HG03045 (cell line): ENCODE measurements at regions not wholly inside any gene's neighbourhood (a gene's known extent, or its start where the extent isn't known, plus 50 kb on each side); places are given as distances from the start of the nearest gene placed in this dataset.
A peak's percentile ranks its signal among the peaks of the same experiment; 100 is the strongest.

Source experiments
- ATAC-seq: cut with Tn5 transposase; IDR thresholded peaks from one replicate; pipeline ENCODE4 v1.9.1; 2021; ENCODE audit warnings: mild to moderate bottlenecking, moderate library complexity; ENCODE audit not compliant: unreplicated experiment

DNA sequence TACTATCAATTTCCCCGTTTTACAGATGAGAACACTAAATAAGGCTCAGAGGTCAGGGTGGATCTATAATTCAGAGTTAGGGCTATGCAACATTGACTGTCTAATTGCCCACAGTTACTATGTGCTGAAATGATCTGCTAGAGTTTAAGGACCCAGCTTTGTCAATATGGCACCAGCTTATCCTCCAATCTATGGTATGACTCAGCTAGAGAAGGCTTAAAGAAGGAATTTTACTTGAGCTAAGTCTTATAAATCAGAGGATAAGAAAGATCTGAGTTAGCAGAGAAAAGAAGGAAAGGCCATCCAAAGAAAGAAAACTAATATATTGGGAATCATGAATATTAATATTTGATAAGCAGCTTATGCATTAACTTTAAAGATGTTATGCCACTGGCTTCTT lies 78.1 kb downstream of the ASB9 start:
- no peak for ATAC-seq

DNA sequence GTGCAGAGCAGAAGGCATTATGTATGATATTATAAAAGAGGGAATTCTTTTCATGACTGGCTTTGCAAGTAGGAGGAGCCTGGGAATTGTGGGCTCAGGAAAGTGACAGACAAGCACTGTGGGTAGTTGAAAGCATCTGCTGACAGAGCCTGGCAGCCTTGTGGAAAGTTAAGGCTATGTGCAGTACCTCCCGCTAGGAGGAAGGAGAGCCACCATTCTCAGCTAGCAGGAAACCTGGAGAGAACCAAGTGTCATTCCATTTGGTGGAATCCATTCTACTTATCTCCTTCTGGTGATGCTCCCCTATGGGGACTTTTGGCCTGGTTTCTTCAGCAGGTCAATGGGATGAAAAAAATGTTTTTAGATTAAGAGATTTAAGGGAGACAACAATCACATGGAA lies 81.8 kb downstream of the ASB9 start:
- ATAC-seq, result no peak

DNA sequence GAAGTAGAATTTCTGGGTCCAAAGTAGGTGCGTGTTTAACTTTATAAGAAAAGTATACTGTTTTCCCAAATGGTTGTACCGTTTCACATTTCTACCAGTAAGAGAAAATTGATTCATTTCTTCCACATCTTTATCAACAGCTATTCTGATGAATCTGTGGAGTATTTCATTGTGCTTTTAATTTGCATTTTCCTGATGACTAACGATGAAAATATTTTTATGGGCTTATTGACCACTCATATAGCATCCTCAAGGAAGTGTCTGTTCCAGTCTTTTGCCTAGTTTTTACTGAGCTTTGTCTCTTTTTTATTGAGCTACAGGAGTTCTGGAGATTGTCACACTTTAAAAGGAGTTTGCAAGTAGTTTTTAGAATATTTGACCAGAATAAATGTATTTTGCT lies 92.6 kb downstream of the ASB9 start:
- ATAC-seq, result no peak

DNA sequence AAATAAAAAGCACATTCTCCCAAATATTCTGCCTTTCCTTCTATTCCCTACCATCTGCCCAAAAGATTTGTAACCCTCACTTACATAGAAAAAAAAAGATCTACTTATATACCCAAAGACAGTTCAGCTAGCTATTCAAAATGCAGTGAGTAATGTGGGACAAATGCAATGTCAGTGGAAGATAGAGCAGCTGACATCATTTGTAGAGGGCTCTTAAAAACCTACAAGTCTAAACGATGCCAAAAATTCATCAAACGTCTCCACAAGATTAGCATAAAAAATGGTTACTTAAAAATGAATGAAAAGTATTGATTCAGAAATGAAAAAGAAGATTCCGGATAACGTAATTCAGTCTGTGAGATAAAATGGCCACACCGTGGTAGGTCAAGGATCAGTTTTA lies 96.5 kb downstream of the ASB9 start:
- no peak for ATAC-seq

DNA sequence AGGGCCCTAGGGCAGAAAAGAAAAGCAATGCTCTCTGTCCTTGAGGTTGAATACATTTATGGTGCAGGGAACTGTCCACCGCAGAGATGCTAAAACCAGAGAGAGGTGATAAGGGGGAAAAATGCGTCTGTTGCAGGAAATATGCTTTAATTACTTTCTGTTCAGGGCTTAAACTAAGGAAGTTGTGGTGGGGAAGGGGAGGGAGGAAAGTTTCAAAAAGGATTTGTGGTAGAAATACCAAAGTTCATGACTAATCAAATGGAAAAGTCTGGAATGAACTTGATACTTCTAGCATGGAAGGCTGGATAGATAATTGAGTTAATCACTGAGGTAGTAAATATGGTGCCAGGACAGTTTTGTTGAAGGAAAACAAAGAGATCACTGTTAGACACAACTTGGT lies 99.0 kb downstream of the ASB9 start:
- ATAC-seq, result no peak

DNA sequence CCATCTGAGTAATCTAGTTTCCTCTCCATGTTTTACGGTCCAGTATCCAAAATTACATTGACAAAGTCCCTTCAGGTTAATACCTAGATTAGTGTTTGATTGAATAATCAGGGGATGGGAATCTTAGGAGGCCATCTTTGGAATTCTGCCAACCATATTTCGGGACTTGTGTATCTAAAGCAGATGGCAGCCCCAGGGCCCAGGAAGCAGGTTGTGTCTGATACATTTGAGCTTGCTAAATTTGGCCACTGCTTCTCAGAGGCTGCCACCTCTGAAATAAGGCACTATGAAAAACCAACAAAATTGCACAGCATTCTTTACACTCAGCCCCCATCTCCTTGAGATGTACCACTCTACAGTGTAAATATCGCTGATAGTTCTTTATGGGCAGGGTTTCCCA lies 102.1 kb downstream of the ASB9 start:
- ATAC-seq, result no peak

DNA sequence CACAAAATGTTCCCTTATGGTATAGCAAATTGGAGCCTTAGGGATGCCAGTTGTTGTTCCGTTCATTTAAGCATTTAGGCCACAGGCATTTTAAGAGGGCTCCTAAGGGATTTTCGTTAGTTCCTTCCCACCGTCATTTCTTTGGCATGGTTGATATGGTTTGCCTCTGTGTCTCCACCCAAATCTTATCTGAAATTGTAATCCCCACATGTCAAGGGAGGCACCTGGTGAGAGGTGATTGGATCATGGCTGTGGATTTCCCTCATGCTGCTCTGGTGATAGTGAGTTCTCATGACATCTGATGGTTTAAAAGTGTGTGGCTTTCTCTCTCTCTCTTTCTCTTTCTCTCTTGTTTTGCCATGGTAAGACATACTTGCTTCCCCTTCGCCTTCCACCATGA lies 104.1 kb downstream of the ASB9 start:
- ATAC-seq, result no peak

DNA sequence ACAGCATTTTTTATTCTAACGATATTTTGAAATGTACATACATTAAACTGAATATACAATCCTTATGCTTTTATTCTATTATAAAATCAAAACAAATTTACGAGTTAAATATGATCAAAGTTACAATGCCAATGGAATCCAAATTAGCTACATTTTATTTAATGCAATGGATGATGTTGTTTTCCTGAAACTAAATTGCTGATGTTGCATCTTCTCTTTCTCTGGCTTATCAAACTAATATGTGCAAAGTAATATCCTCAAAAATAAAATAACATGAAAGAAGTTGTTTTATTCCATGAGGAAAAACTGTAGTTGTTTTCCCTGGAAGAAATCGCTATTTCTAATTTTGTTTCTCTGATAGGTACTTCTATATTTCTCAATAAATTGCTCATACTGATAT lies 106.8 kb downstream of the ASB9 start:
- ATAC-seq, result no peak

DNA sequence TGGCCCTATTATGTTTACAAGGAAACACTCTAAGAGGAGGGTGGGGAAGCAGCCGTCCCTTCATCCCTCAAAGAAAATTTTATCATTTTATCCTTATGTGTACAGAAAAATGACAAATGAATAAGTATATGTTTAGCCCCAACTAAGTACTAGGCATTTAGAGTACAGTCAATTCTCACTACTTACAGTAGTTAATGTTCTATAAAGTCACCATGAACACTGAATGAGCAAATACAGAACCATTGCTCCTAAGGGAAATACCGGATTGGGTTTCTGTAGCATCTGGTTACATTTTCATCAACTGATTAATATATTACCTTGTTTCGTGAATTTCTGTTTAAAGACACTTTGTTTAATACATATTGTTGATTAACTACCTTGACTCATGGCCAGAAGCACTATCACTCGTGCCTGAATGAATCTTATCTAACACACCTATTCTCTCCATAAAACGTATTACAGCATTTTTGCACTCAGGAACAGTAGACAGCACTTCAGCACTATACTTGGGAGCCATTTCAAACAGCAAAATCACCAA lies 109.3 kb downstream of the ASB9 start:
- ATAC-seq, result no peak

DNA sequence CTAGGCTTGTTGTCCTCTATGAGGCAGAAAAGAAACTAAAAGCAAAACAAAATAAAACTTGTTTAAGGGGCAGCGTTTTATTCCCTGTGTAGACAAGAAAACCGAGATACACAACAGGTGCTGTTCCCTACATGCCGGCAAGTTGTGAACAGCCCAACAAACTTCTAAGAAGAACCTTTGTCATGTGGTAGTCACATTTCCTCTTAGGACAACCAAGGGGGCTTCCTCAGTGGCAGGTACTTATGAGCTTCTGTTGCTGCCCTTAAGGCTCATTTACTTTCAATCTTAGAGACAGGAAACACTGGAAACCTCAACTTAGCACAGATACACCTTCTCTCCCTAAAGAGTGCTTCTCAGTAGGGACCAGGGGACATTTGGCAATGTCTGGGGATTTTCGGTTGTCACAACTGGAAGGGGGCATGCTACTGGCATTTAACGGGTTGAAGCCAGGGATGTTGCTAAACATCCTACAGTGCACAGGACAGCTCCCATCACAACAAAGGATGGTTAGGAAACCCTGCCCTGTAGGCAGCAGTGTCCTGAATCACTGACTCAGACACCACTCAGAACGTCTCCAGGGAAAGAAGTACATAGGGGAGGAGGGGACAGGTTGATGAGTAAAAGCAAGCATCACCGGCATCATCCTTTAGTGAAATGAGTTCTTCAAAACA lies 111.0 kb downstream of the ASB9 start:
- ATAC-seq, result peak; percentile 78

DNA sequence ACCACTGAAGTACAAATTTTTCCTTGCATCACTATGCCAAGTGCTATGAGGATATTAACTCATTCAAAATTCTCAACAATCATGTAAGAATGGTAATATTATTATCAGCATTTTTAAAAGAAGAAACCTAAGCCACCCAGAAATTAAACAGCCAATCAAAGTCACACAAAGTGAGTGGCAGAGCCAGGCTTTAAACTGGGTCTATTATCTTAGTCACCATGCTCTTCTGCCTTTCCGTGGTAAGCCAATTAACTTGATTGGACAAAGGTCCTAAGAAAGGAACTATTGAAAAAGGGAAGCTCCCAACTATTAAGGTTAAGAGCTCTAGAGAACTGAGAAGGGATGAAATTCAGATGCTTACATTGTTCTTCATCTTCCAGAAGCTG lies 111.5 kb downstream of the ASB9 start:
- peak; percentile 19 for ATAC-seq

DNA sequence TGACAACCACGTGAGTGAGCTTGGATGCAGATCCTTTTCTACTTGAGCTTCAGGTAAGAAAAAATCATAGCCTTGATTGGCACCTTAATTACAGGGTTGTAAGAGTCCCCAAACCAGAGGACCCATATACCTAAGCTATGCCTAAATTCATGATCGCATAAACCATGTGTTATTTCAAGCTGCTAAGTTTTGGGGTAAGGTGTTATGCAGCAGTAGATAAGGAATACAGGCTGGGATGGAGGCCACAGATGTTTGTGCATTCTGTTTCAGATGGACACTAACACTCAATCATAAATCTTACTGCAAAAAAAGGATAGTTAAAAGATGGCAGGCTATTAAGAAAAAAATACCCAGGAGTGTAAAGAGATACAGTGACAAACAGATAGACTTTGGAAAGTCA lies 112.3 kb downstream of the ASB9 start:
- ATAC-seq, result no peak

DNA sequence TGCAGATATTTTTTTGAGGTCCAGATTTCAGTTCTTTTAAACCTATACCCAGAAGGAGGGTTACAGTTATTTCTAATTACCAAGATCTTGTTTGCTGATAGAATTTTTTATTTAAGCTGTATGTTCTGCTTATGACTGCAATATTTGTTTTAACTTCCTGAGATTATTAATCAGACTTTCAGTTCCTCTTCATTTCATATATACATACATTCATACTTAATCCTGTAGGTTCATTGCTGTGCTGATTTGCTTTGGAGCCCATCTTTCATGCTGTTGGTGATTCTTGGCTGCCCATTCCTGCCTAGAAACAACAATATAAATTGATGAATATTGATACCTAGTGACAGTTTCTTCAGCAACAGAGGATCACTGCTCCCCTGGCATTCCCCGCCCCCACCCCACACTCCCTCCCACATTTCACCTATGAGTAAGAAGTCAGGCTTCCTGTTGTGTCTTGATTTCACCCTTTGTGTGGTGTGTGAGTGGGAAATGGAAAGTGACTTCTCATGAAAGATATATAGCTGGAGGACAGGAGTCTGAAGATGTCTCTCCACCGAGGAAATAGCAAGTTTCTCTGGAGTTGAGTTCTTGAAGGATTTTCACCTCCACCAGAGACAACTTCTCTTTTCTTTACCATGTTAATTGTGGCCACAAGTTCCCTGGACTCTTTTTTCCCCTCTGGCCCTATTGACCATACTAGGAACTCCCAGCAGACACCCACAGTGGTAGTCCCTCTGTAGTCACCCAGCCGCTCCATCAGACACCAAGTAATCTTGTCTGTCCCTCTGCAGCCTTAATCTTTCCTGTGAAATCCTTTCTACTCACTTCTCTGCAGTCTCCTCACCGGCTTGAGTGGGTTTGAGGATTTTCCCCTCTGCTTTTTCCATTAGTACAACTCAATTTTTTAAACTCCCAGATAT lies 118.4 kb downstream of the ASB9 start:
- ATAC-seq, result peak; percentile 67

DNA sequence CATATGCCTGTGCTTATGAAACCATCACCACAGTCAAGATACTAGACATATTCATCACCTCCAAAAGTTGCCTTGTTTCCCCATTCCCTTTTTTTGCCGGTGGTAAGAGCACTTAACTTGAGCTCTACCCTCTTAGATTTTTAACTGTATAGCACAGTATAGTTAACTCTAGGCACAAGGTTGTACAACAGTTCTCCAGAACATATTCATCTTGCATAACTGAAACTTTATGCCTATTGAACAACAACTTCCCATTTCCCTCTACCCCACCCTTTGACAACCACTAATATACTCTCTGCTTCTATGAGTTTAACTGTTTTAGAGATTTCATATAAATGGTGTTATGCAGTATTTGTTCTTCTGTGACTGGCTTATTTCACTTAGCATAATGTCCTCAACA lies 119.3 kb downstream of the ASB9 start:
- ATAC-seq, result no peak

DNA sequence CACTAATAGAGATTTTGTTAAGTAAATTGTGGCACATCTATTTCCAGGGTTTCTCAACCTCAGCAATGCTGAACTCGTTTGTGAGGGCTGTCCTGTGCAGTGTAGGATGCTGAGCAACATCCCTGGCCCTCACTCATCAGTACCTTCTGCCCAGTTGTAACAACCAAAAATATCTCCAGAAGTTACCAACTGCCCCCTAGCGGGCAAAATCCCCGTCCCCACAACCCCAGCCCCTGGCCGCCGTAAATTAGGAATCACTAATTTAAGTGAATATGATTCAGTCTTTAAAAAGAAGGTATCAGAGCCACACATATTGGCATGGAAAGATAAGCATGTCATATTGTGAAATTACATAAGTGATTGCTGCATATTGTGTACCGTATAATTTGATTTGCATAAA lies 123.4 kb downstream of the ASB9 start:
- ATAC-seq, result no peak

DNA sequence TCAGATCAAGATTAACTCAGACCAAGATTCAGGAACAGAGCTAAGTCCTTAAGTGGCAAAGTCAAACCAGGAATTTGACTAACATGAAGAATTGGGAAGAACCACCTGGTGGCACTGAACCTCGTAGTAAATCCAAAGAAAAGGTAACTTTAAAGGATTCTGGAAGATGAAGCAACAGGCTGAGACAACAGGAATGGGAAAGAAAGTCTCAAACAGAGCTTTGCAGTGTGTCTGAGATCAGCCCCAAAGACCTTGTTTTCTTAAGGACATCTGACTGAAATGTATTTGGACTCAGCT lies 126.1 kb downstream of the ASB9 start:
- ATAC-seq, result no peak

DNA sequence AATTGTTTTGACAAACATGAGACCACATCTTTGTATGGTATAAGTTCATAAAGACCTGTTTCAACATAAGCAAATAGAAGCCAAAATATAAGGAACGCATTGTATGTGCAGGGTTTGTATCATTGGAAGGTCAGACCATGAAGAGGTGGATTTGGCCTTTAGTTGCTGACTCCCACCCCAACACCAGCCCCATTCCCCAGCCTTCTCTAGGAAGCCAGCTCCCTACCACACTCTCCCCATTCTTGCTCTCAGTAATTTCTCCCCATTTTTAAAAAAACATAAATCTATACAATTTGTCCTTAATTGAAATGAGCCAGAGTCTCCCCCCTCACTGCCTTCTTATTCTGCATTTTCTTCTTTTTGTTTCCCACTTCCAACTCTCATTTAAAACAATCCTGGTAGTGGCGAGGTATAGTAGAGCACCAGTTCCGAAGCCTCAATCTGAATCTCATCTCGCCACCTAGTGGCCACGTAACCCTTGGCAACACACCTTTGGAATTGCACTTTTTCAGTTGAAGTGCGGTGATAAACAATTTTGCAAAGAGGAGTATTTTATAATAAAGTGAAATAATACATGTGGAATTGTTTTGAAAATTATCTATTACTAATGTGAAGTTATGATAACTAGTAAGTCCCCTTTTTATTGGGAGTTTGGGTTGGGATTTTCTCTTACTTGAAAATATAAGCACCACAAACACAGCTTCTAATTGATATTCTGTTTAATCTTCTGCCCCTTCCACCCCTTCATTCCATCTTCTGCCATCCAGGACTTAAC lies 126.6 kb downstream of the ASB9 start:
- ATAC-seq, result no peak

DNA sequence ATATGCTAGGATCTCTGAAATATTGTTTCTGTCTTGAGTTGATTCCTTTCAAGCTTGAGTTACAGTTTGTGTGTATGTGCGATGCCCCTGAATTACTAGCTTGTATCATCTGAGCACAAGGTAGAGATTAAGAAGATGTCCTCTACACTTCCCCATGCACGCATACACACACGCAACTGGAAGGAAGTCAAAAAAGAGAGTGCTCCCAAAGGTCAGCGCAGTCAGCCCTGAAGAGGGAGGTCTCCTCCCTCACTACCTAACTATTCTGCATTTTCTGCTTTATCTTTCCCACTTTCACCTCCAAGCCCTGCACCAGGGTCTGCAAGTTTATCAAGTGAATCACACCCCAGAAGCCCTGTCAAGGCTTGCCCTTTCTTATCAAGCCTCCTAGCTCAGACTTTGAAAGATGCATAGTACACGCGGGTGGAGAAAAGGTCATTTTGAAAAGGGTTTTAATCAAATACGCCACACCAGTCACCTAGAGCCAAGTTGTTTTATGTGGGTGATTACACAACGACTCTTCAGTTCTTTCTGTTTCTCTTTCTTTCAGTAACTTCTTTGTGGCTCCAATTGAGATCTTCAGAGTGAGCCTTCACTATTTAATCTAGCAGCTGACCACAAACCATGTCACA lies 127.7 kb downstream of the ASB9 start:
- no peak for ATAC-seq

DNA sequence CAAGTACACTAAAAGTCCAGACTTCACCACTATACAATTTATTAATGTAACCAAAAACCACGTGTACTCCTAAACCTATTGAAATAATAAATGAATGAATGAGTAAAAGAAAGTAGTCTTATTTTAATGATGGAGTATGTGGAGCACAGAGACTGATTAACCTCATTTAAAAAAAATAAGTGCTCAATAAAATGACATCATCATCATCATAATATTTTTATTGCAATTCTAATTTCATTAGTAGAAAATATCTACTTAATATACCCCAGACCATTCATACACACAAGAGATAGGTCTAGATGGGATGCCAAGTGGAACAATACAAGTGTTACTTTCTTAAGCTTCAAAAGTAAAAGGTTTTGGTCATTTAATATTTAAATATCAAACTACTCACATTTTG lies 133.1 kb downstream of the ASB9 start:
- no peak for ATAC-seq

DNA sequence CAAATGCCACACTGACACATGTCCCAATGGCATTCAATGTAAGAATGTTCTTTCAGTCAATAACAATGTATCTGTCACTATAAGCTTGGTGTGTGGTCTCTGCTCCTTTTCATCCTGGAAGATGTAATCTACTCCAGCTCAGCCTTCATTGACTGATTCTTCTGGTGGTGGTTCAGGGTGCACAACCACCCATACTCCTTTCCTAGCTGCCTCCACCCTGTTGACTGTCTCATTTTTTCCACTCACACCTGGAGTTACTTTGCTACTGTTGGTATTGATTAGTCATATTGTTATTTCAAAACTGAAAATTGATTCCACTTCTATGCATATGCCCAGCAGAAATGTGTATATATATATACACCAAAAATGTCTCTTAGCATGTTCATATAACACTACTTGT lies 140.5 kb downstream of the ASB9 start:
- no peak for ATAC-seq

DNA sequence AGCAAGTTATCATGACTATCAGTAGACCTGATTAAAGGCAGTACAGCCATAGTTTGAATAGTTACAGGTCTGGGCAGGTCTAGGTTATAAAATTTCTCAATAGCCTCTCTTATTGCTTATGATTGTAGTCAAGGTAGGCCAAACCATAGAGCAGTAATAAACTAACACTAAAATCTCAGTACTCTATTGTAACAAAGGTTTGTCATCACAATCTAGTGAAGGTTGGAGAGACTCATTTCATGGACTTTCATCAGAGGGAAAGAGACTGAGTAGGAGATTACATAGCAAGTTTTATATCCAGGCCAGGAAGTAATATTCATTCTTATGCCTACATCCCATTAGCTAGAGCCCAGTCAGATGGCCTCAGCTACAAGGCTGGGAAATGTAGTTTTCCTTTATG lies 141.0 kb downstream of the ASB9 start:
- ATAC-seq, result no peak
